ENCODE measurements at regions not wholly inside any gene's neighbourhood (a gene's known extent, or its start where the extent isn't known, plus 50 kb on each side); places are given as distances from the start of the nearest gene placed in this dataset.
"Not testable (repeated sequence)": the region's sequence is repeated elsewhere in the genome, so short reads cannot be mapped to it uniquely, and the experiment has no call there.

DNA sequence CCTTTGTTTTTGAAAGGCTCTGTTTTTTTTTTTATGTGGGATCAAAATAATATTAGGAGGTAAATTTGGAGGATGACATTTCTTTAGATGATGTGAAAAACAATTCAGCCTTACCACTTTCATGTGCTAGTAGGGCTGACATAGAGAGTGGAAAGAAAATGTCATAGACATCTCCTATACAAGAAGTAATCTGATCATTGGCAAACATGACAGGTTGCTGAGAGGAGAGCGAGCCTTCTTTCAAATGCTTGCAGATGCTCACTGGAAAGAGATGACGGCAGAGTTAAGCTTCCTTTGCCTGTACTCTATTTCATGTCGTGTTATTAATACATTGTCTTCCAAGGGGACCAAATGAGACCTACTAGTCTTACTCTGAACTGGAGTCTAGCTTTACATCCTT is 160.1 kb upstream of the DAP start:
- no peak for DNase-seq

DNA sequence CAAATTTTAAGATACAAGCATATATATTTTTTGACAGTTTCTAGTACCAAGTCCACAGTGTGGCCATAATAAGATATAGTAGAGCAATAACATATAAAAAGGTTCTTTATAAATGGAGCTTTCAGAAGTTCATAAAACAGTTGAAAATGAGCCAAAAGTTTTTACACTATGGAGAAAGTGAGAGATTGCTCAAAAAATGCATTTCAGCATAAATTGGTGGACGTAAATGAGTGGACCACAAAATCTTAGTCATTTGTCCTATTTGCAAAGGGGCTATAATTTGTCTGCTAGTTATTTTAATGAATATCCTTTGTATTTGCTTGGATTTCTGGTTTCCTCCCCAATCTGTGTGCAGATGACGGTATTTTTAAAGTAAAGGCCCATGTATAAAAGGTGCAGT is 159.4 kb upstream of the DAP start:
- DNase-seq, result no peak

DNA sequence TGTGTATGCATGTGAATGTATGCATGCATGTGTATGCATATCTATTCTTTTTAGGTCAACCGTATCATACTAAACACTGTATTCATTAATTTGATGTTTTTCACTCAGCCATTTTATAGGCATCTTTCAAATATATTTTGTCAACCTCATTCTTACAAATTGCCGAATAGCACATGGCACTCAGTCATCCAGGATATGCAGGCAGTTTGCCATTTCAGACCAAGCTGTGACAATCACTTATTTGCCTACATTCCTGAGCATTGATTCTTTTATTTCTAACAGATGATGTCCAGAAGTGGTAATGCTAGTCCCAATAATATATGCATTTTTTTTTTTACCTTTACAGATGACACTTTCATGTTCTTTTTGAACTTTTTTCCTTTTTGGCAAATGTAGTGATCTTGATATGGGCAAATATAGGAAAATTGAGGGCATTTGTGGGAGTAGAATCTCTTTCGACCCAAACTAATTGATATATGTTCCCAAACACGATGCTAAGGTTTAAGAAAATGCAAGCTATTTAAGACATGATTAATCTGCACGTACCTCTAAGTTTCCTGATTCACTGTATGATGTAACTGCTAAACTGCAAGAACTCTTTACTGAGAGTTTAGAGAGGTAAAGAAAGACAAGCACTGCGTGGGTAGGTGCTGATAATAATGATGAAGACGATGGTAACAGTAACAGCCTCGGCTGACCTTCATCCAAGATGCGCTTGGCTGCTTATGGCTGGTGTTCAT is 153.9 kb upstream of the DAP start:
- no peak for DNase-seq

DNA sequence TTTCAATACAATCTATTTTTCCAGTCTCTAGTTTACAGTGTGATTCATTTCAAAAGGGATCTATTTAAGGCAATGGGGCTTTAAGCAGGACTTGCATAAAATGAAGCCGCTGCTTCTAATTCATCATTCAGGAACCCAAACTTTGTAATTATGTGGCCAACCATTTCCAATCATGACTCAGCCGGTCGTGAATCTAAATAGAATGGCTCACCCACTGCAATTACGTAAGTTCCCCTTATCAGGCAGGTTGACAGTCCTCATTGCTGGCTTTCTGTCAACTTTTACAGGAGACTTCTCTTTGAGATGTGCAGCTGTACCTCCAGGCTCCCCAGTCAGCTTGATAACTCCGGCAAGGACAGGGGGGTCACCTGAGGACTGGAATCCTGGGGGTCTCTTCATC is 152.8 kb upstream of the DAP start:
- peak; percentile 85 to 91 for DNase-seq

DNA sequence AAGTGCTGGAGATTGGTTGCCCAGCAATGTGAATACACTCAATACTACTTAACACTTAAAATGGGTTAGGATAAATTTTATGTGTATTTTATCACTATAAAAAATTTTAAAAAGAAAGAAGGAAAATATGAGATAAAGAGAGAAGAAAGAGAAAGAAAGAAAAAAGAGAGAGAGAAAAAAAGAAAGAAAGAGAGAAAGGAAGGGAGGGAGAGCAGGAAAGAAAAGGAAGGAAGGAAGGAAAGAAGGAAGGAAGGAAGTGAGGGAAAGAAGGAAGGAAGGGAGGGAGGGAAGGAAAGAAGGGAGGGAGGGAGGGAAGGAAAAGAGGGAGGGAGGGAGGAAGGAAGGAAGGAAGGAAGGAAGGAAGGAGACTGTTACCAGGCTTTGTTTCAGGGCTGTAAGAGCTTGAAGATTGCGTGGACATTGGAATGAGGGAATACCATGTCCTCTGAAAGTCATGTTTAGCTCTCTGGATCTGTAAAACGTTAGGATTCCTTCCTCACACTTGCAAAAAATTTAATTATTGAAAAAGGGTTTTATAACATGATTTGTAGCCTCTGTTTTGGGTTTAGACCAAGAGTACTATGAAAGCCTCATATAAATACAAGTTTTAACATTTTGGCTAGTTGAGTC is 152.3 kb upstream of the DAP start:
- DNase-seq, result no peak

DNA sequence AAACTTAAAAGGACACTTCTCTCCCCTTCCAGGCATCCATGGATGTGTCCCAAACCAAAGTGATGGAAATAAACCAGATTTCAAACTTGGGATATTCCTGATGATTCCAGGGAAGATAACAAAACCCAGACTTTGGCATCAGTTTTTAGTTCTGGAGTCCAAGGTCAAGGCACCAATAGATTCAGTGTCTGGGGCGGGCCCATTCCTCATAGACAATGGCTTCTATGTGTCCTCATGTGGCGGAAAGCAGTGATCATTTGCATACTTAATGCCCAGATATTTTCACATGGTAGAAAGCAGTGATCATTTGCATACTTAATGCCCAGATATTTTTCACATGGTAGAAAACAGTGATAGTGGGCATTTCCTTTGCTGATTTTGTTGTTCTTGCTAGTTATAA is 151.4 kb upstream of the DAP start:
- DNase-seq, result no peak

DNA sequence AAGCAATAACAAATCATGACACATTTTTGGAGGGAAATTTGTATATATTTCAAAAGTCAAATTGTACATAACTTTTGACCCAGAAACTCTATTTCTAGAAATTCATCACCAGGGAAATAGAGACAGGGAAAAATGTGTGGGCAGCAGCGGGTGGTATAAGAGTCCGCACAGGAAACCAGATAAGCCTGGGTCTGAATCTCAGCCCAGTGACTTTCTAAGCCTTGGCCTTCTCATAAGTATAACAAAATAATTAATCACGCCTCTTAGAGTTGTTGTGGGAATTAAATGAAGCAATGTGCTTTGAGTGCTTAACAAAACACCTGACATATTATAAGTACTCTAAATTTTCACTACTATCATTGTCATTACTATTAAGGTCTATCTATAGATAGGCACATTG is 149.2 kb upstream of the DAP start:
- no peak for DNase-seq

DNA sequence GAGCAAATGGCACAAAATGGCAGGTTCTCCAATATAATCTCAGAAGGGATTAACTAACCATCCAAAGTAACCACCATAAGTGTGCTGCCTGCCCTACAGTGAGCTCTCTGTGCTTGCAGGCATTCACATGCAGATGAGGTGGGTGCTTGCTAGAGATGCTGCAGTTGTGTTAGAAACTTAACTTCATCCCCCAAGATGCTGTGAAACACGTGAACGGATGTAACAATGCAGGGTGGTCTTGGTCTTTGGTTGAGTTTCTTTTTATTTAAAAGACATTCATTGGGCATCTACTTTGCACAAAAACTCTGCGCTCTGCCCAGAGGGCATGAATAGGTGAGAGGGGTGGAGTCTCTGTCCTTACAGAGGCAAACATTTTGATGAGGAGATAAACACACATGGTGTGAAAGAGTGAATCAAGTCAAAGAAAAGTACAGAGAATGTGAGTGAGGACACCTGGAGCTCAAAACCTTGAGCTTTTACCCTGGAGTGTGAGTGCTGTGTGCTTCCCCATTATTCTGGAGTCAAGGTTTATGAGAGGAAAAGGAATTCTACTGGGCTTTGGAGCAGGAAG is 143.9 kb upstream of the DAP start:
- DNase-seq, result no peak

DNA sequence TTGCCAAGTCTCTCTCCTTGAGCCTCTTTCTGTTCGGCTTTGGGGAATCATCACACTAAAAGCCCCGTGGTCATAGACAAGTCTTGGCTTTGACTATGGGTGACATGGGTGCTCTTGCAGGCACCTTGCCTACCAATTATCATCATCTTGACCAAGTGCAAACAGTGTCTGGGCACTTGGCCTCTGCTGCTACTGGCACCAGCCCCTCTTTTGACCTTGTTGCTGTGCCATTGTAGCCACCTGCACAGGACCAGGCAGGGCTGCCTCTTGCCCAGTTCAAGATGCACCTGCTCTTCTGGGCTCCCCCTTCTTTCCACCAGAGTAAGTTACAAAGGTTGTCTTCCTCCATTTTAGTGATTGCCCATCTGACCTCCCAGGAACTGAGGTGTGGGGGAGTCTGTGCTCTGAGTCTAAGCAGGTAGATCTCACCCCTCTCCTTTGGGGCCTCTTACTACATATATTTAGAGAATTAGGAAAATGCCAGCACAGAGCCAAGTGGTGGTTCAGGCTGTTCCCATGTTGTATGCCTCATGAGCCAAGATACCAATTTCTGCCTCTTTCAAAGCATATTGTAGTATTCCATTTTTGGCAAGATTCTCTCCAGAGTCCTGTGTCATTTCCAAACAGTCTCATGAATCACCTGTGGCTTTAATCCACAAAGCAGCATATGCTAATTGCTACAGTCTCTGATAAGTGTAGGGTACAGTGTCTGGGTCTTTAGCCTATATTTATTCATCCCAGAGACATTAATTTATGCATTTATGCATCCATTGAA is 142.9 kb upstream of the DAP start:
- DNase-seq, result no peak

DNA sequence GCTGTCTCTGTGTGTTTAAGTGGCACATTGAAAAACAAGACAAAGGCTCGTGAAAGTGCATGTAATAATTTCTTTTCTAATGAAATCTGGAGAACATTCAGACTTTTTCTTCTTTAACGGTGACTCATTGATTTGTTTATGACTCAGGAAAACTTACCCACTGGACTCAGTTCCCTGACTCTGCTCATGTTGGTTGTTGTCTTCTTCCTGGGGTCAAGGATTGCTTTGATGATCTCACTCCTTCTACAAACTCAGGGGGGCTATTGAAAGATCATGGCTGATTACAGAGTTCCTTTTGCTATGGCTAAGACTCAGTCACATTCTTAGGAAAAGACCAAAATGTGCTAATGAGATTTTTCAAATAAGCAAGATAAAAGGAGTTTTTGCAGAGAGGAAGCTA is 141.1 kb upstream of the DAP start:
- no peak for DNase-seq

DNA sequence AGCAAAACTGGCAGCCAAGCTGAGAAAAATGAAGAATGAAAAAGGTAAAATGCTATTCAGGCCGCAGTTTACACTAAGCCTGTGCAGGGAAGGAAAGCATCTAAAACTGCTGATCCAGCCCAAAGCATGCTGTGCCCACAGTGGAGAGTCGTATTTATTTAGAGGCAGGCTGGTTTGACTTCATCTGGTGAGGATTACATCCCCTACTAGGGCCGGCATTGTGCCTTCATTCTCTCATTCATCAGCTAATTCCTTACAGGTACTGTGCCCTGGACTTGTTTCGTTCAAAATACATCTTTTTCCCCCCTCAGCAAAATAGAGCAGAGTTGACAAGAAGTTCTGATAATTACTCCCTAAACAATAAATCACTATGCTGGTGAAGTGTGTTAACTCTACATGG is 137.5 kb upstream of the DAP start:
- no peak for DNase-seq

DNA sequence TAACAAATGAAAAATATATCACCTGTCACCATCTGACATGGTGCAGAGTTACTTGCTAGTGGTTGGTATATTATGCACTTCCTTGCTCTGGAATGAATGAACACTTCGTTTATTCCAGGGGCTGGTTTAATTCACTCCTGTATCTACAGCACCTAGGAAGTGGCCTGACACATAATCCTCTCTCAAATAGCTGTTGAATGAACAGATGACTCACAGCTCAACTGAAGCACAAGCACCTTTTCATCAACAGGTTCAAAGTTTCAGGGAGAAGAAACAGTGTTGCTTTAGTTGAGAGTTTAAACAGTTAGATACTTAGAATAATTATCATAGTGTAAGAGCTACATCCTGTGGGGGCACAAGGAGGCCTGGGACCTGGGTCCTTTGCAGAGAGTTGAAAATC is 135.0 kb upstream of the DAP start:
- no peak for DNase-seq

DNA sequence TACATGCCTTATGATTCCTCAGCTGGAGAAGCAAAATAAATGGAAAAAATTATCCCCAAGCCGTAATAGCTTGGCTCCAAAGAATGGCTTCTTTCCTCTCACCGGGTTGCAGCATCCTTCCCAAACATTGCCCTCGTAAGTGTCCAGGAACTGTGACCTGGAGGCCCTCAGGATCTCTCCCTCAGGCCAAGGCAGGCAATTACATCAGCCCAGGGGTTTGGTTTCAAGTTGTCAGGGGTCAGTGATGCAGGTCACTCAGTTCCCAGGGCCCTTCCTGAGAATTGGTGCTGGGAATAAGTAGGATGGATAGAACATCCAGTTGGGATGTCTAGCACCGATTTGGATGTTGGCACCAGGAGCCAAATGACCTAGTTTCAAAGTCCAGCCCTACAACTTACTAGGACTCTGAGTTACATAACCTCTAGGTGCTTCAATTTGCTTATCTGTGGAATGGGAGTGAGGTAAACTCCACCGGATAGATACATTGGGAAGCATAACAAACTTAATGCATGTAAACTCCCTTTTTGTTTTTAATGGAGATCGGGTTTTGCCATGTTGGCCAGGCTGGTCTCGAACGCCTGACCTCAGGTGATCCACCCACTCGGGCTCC is 133.5 kb upstream of the DAP start:
- DNase-seq, result no peak

DNA sequence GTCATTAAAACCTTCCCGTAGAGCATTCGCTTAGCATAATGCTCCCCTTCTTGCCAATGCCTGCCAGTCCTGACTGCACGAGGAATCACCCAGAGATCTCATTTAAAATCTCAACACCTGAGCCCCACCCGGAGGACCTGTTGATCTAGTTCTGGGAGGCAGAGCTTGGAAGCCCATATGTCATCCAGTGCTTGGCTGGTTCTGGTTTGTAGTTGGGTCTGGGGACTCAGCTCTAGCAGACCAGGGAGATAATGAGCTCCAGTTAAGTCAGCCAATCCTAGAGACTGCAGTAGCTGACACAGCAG is 131.8 kb upstream of the DAP start:
- no peak for DNase-seq

DNA sequence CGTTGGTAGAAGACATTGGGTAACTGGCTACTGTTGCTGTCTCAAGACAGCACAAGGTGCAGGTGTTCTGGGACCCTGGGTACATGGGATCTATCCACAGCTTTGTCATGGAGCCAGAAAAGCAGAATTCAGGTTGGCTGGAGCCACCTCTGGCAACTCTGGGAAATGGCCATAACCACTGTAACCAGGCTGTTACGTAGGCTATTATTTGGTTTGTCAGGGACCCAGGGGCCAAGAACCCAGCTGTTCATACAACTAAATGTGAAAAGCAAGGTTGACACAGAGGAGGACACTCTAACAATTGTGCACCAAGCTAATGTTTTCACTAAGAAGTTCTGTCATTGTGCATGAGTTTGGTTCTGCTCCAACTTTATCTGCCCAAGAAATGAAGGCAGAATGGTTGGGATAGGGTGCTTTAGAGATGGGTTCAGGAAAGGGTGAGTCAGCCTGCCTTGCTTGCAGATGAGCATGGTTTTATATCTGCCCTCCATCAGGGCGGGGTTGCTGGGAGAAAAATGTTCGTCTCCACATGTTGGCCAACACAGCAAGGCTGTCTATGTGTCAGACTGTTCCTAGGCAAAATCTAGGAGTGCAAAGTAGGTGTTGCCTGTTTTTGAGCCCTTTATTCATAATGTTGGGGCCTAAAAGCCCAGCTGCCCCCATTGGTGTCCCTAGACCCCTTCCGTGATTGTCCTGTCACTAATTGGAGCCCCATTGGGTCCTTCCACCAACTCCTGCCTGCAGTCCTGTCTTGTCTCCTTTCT is 131.3 kb upstream of the DAP start:
- DNase-seq, result no peak

DNA sequence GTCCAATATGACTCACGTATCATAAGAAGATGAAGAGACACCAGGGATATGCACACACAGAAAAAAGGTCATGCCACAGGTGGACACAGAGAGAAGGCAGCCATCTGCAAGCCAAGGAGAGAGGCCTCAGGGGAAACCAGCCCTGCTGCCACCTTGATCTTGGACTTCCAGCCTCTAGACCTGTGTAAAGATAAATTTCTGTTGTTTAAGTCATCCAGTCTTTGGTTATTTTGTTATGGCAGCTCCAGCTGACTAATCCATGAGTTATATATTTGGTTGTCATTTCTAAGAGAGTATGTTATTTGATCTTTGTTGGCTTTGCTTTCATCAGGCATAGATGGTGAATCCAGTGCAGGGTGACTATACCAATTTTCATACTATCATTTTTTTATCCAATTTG is 130.2 kb upstream of the DAP start:
- DNase-seq, result no peak

DNA sequence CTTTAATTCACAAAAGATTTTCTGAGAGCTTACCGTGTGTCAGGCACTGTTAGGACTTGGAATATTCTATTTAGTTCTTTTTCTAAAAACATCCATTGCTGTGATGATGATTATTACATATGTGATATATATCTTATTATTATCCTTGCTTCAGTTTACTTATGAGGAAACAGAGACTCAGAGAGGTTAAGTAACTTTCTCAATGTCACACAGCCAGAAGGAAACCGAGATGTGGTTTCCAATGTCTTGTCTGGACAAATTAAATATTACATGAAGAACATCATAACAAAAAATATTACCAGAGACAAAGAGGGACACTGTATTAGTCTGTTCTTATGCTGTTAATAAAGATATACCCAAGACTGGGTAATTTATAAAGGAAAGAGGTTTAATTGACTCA is 125.5 kb upstream of the DAP start:
- DNase-seq, result no peak

DNA sequence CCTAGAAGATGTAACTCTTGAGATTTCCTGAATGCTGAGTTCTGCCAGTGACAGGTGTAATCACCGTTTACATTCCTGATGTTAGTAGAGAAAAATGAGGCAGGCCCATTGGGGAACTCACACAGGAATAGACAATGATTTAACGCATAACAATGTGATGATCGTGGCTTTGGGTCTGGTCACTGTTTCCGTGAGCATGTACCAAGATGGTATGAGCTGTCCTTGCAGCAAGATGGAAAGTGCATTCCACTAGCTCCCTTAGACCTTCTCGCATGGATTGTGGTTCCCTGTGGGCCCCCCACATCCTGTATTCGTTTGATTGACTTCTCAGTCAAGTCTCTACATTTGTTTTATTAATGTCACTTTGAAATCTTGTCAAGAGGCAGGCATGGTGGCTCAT is 124.0 kb upstream of the DAP start:
- no peak for DNase-seq

DNA sequence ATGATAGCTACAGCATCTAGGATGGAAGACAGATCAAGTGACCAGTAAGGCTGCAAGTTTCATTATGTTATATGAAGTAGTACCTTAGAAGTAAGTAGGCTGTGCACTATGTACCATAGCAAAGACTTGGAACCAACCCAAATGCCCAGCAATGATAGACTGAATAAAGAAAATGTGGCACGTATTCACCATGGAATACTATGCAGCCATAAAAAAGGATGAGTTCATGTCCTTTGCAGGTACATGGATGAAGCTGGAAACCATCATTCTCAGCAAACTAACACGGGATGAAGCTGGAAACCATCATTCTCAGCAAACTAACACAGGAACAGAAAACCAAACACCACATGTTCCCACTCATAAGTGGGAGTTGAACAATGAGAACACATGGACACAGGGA is 122.9 kb upstream of the DAP start:
- DNase-seq, result not testable (repeated sequence)

DNA sequence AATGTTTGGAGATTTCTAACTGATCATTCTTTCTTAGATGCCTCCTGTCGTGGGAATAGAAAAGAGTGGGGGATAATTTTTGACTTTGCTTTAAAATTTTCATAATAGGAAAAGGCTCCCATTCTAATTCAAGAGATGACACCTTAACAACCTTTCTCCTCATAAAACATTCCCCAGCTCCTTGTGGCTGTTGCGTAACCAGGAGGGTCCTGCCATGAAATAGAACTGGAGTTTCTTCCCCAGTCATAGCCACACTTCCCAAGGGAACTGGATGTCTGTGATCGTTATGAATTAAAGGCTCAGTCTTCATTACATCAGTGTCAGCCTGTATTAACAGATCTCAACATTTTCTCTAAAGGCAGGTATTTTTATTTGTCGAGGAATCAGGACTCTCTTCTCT is 119.9 kb upstream of the DAP start:
- no peak for DNase-seq

DNA sequence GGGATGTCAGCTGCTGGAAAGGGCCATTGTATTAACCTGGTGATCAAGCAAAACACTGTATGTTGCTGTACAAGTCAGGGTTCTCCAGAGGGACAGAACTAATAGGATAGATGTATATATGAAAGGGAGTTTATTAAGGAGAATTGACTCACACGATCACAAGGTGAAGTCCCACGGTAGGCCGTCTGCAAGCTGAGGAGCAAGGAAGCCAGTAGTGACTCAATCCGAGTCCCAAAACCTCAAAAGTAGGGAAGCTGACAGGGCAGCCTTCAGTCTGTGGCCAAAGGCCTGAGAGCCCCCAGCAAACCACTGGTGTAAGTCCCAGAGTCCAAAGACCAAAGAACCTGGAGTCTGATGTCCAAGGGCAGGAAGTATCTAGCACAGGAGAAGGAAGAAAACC is 116.0 kb upstream of the DAP start:
- DNase-seq, result not testable (repeated sequence)

DNA sequence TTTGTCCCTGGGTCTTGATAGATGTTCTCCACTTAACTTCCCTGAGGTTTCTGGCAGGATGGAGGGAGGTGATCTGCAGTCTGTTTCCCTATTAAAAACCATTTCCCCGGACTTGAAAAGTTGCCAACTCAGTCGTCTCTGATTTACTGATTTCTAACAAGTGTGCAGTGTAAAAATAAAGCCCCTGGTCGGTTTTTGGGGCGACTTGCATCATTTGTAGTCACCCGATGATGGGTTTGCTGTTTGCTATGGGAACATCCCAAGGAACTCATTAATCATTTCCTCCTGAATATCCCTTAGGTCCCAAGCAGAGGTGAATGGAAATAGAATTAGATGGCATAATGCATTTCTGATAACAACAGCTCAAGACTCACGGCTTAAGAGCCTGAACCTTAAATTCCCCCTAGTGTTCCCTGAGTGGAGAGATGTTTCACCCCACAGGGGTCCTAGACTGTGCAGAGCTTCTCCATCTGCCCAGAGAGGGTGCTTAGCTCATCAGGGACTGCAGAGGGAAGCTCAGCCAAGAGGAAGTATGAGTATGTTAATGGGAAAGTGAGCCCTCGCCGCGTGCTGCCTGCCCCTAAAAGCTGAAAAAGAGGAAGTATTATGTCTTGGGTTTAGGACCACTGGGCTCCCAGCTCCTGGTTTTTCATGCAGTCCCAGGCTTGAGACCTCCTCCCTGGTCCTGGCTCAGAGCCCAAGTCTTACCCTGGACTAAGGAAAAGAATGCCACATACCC is 115.1 kb upstream of the DAP start:
- DNase-seq, result peak; percentile 95 to 97
